ENCODE measurements at regions not wholly inside any gene's neighbourhood (a gene's known extent, or its start where the extent isn't known, plus 50 kb on each side); places are given as distances from the start of the nearest gene placed in this dataset.

- no peak for TF ChIP-seq POLR2AphosphoS5 (IDR thresholded peaks at IDR 0.05; ENCODE audit: low read depth)
- TF ChIP-seq EZH2 (IDR thresholded peaks at IDR 0.05; ENCODE audit: low read depth, unreplicated experiment), result no peak
- TF ChIP-seq CTCF (conservative IDR thresholded peaks at IDR 0.05; ENCODE audit: low read depth in 2 of 2), result no peak
- TF ChIP-seq, protein P1, sequence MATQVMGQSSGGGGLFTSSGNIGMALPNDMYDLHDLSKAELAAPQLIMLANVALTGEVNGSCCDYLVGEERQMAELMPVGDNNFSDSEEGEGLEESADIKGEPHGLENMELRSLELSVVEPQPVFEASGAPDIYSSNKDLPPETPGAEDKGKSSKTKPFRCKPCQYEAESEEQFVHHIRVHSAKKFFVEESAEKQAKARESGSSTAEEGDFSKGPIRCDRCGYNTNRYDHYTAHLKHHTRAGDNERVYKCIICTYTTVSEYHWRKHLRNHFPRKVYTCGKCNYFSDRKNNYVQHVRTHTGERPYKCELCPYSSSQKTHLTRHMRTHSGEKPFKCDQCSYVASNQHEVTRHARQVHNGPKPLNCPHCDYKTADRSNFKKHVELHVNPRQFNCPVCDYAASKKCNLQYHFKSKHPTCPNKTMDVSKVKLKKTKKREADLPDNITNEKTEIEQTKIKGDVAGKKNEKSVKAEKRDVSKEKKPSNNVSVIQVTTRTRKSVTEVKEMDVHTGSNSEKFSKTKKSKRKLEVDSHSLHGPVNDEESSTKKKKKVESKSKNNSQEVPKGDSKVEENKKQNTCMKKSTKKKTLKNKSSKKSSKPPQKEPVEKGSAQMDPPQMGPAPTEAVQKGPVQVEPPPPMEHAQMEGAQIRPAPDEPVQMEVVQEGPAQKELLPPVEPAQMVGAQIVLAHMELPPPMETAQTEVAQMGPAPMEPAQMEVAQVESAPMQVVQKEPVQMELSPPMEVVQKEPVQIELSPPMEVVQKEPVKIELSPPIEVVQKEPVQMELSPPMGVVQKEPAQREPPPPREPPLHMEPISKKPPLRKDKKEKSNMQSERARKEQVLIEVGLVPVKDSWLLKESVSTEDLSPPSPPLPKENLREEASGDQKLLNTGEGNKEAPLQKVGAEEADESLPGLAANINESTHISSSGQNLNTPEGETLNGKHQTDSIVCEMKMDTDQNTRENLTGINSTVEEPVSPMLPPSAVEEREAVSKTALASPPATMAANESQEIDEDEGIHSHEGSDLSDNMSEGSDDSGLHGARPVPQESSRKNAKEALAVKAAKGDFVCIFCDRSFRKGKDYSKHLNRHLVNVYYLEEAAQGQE (IDR thresholded peaks at IDR 0.05; ENCODE audit: unreplicated experiment), result no peak
- no peak for TF ChIP-seq JUNB (IDR thresholded peaks at IDR 0.05; ENCODE audit: unreplicated experiment)
- TF ChIP-seq EZH2phosphoT487 (IDR thresholded peaks at IDR 0.05; ENCODE audit: unreplicated experiment), result no peak
- TF ChIP-seq CREB1 (CRISPR knock-in tag; IDR thresholded peaks at IDR 0.05; ENCODE audit: low read depth), result no peak
- TF ChIP-seq ZNF114 (CRISPR knock-in tag; IDR thresholded peaks at IDR 0.05), result no peak
- no peak for TF ChIP-seq ETS1 (IDR thresholded peaks at IDR 0.05)
- TF ChIP-seq STAT1 (IDR thresholded peaks at IDR 0.05; ENCODE audit: unreplicated experiment), result no peak
- no peak for TF ChIP-seq NANOG (IDR thresholded peaks at IDR 0.05; ENCODE audit: borderline replicate concordance)
- TF ChIP-seq, protein P2, sequence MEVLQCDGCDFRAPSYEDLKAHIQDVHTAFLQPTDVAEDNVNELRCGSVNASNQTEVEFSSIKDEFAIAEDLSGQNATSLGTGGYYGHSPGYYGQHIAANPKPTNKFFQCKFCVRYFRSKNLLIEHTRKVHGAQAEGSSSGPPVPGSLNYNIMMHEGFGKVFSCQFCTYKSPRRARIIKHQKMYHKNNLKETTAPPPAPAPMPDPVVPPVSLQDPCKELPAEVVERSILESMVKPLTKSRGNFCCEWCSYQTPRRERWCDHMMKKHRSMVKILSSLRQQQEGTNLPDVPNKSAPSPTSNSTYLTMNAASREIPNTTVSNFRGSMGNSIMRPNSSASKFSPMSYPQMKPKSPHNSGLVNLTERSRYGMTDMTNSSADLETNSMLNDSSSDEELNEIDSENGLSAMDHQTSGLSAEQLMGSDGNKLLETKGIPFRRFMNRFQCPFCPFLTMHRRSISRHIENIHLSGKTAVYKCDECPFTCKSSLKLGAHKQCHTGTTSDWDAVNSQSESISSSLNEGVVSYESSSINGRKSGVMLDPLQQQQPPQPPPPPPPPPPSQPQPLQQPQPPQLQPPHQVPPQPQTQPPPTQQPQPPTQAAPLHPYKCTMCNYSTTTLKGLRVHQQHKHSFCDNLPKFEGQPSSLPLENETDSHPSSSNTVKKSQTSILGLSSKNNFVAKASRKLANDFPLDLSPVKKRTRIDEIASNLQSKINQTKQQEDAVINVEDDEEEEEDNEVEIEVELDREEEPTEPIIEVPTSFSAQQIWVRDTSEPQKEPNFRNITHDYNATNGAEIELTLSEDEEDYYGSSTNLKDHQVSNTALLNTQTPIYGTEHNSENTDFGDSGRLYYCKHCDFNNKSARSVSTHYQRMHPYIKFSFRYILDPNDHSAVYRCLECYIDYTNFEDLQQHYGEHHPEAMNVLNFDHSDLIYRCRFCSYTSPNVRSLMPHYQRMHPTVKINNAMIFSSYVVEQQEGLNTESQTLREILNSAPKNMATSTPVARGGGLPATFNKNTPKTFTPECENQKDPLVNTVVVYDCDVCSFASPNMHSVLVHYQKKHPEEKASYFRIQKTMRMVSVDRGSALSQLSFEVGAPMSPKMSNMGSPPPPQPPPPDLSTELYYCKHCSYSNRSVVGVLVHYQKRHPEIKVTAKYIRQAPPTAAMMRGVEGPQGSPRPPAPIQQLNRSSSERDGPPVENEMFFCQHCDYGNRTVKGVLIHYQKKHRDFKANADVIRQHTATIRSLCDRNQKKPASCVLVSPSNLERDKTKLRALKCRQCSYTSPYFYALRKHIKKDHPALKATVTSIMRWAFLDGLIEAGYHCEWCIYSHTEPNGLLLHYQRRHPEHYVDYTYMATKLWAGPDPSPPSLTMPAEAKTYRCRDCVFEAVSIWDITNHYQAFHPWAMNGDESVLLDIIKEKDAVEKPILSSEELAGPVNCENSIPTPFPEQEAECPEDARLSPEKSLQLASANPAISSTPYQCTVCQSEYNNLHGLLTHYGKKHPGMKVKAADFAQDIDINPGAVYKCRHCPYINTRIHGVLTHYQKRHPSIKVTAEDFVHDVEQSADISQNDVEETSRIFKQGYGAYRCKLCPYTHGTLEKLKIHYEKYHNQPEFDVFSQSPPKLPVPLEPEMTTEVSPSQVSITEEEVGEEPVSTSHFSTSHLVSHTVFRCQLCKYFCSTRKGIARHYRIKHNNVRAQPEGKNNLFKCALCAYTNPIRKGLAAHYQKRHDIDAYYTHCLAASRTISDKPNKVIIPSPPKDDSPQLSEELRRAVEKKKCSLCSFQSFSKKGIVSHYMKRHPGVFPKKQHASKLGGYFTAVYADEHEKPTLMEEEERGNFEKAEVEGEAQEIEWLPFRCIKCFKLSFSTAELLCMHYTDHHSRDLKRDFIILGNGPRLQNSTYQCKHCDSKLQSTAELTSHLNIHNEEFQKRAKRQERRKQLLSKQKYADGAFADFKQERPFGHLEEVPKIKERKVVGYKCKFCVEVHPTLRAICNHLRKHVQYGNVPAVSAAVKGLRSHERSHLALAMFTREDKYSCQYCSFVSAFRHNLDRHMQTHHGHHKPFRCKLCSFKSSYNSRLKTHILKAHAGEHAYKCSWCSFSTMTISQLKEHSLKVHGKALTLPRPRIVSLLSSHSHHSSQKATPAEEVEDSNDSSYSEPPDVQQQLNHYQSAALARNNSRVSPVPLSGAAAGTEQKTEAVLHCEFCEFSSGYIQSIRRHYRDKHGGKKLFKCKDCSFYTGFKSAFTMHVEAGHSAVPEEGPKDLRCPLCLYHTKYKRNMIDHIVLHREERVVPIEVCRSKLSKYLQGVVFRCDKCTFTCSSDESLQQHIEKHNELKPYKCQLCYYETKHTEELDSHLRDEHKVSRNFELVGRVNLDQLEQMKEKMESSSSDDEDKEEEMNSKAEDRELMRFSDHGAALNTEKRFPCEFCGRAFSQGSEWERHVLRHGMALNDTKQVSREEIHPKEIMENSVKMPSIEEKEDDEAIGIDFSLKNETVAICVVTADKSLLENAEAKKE (CRISPR knock-in tag; IDR thresholded peaks at IDR 0.05), result no peak
Observed at GRCh38 chrX:33721927-33722326, 410.2 kb downstream of the FAM47A start.
